Endothelial cell of hepatic sinusoid (primary cell): ENCODE measurements at regions not wholly inside any gene's neighbourhood (a gene's known extent, or its start where the extent isn't known, plus 50 kb on each side); places are given as distances from the start of the nearest gene placed in this dataset.
"Not testable (repeated sequence)": the region's sequence is repeated elsewhere in the genome, so short reads cannot be mapped to it uniquely, and the experiment has no call there.

Experiments
- in situ Hi-C: cut with HindIII; loops from 2 replicates; pipeline ENCODE4 v1.10.0; 2017; ENCODE audit warnings: low sequenced_read_pairs

DNA sequence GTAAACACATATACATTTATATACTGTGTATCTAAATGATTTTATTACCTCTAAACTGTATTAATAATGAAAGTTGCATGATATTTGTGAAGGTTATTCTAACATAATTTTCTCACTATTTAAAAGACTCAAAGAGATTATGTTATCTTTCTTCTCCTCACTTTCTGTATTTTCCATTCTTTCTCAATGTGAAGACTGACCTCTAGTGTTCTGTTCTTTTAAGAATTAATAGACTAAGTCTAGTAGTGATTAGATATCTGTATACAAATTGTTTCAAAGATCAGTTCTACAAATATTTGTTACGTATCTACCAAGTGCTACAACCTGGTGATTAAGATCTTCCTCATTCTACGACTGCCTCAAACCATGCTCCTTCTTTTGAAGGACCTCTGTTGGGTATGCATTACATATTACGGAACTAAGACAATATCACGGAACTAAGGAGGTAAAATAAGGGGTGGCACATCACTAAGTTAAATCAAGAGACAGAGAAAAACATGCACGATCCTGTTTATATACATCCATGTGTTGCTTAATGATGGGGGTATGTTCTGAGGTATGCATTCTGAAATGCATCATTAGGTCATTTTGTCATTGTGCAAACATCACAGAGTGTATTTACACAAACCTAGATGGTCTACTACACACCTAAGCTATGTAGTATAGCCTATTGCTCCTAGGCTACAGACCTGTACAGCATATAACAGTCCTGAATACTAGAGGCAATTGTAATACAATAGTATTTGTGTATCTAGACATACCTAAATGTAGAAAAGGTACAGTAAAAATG lies 161.5 kb upstream of the KBTBD8 start:
- in situ Hi-C loops: no loop called here

DNA sequence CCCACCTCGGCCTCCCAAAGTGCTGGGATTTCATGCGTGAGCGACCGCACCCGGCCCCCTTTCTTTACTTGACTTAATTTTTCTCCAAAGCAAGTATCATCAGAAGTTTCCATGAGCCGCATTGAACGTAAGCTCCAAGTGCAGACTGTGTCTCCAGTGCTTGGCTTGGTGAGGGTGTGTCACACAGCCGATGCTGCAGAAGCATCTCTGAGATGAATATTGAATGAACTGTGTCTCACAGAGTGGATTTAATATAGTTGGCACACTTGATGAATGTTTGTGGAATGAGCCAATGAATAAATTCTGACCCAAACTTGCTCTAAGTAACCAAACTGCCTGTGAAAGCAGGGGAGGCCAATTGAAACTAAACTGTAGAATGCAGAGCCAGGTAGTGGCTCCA lies 159.4 kb upstream of the KBTBD8 start:
- in situ Hi-C loops: no loop called here

DNA sequence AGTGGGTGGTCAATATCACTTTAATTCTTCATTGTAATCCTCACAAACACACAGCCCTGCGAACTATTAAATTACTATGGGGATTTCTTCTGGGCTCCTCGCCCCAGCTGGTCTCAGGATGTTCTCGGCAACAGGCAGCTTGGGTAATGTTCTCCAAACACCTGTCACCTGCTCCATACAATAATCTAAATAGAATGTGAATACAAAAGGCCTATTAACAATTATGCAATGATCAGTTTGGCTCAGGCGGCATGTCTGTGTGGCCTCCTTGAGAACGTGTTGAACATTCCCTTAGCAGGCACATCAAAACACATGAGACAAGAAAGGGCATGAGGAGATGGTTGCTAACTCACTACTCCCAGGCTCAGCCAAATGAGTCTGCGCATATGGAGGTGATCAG lies 158.6 kb upstream of the KBTBD8 start:
- in situ Hi-C loops: no loop called here

DNA sequence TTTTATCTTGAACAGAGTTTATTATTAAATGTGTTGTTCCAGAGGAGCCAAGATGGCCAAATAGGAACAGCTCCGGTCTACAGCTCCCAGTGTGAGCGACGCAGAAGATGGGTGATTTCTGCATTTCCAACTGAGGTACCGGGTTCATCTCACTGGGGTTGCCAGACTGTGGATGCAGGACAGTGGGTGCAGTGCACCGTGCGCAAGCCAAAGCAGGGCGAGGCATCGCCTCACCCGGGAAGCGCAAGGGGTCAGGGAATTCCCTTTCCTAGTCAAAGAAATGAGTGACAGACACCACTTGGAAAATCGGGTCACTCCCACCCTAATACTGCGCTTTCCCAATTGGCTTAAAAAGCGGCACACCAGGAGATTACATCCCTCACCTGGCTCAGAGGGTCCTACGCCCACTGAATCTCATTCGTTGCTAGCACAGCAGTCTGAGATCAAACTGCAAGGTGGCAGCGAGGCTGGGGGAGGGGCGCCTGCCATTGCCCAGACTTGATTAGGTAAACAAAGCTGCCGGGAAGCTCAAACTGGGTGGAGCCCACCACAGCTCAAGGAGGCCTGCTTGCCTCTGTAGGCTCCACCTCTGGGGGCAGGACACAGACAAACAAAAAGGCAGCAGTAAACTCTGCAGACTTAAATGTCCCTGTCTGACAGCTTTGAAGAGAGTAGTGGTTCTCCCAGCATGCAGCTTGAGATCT lies 155.2 kb upstream of the KBTBD8 start:
- in situ Hi-C loops: not testable (repeated sequence)

DNA sequence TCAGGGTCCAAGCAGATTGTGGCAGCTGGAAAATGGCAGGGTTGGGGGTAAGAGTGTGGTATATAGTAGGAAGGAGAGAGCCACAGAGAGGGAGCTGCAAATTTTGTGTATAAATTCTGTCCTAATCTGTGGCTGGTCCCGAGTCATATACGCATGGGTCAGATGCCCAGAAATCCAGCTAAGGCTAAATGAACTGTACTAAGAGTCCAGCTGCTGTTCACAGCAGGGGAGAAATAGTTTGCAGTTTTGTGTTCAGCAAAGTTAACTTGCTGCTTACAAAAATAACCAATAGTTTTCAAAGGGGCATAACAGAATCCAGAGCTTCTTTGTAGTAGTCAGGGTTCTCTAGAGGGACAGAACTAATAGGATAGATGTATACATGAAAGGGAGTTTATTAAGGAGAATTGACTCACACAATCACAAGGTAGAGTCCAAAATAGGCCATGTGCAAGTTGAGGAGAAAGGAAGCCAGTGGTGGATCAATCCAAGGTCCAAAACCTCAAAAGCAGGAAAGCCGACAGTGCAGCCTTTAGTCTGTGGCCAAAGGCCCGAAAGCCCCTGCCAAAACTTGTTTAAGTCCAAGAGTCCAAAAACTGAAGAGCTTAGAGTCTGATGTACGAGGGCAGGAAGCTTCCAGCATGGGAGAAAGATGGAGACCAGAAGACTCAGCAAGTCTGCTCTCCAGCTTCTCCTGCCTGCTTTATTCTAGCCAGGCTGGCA lies 146.1 kb upstream of the KBTBD8 start:
- in situ Hi-C loops: no loop called here

DNA sequence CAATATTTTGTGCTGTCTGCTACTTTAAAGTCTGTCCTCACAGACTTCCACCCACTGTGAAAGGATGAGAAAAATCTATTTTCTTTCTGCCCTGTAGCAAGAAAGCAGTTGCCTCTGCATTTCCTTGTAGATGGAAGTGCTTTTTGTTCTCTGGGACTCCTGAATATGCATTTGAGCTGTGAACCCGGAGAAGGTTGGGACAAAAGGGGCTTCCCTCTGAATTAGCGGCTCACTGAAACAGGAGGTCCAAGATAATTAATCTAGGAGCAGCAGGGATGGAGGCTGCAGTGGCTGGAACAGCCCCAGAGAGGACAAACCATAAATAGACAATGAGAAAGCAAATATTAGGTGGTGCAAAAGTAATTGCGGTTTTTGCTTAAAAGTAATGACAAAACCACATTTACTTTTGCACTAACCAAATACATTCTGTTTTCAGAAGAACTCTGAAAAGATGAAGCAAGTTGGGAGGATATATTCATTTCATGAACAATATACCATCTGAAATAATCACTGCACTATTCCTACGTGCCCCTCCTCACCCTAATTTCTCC lies 143.4 kb upstream of the KBTBD8 start:
- in situ Hi-C loops: no loop called here

DNA sequence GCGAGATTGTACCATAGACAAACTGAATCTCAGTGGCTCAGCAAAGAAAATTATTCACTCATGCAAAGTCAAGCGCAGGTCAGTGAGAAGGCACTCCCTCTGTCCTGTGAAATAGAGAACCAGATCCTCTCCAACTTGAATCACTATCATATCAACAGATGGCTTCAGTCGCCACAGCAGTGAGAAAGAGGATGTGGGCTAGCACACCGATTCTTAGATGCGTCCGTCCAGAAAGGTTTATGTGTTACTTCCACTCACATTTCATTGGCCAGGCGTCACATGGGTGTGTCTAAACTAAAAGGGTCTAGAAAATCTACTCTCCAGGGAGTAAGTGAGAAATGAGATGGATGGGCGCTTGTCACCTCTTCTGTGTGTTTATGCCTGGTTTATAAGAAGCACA lies 141.6 kb upstream of the KBTBD8 start:
- in situ Hi-C loops: no loop called here

DNA sequence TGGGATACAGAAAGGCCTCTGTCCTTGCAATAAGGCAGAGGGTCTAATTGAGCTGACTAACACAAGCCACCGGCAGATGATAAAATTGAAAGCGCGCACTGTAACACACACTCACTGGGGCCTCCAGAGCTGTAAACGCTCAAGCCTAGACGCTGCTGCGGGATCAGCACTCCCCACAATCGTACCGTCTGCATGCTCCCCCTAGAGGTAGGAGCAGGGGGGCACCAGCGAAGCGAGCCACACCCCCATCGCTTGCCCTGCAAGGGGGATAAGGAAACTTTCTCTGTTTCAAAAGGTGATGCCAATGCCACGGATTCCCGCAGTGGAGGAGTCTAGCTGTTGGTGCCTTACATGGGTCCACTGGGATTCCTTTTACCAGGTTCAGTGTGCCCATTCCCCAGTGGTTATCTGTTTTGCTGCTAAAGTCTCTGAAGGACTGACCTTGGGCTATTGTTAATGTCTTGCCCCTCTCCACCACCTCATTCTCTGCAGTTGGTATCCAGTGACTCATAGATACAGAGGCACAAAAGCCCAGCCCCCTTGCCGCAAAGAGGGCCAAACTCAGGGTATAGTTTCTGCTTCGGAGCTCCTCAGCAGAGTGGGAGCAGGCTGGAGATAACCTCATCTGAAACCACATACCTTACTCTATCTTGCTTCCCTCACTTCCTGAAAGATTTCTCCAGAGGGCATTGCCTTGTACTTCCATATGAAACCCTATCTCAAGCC lies 139.3 kb upstream of the KBTBD8 start:
- in situ Hi-C loops: no loop called here

DNA sequence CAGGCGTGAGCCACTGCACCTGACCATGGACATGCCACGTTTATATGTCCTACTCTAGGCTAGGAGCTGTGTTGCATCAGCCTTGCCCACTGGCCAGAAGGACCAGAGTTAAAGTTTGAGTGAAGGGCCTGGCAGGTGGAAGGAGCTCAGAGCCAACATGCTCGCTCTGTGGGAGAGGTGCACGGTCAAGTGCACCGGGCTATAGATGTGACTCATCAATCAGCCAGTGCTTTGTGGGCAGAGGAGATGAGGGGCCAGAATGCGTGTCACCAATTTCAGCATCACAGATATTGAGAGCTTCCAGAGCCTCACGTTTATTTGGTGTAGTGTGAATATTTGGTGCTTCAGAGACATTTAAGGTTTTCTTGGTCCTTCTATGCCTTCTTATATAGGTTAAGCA lies 137.3 kb upstream of the KBTBD8 start:
- in situ Hi-C loops: no loop called here

DNA sequence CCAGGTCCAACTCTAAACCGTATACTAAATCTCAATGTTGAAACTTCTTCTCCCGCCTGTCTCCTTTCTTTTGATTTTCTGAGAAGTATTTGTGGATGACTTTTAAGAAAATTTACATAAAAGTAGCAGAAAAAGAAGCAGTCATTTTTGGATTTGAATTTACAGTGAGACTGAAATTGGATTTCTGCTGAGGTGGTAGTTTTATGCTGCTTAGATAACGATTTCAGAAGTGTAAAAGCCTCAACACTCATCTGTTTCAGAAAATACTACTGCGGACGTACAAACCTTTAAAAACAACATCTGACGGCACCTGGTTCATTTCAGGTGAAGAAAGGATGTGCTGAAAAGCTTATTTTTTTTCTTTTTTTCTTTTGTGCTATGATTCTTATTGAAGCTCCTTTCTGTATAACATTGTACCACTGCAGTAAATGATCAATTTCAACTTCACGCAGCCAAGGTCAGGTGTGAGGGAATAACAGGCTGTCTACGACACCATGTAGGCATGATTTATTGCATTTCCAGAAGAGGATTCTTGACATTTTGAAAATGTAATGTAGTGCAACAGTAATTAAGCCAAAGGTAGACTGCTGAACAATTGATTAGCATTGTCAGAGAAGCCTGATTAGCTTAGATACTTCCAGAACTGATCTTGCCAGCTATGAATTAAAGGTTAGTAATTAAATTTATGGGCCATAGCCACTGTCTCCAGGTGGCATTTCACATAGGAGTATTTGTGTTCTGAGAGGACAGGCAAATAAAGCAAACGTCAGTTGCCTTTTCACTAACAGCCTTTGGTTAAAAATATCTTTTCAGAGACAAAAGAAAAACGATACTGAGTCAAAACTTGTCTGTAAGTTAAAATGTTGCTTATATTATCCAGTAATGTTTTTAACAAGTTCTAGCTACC lies 134.6 kb upstream of the KBTBD8 start:
- in situ Hi-C loops: no loop called here

DNA sequence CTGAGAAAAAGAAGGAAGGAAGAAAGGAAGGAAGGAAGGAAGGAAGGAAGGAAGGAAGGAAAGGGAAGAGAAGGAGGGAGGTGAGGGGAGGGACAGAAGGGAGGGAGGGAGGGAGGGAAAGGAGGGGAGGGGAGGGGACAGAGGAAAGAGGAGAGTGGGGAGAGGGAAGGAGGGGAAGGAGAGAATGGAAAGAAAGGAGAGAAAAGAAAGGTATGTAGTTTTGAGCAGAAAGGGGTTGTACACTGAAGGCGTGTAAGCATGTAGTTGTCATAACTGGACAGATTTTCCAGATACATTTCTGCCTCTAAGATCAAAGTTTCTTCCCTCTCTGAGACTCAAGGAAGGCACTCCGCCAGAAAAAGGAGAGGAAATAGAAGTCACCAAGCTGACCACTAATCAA lies 113.4 kb upstream of the KBTBD8 start:
- in situ Hi-C loops: no loop called here

DNA sequence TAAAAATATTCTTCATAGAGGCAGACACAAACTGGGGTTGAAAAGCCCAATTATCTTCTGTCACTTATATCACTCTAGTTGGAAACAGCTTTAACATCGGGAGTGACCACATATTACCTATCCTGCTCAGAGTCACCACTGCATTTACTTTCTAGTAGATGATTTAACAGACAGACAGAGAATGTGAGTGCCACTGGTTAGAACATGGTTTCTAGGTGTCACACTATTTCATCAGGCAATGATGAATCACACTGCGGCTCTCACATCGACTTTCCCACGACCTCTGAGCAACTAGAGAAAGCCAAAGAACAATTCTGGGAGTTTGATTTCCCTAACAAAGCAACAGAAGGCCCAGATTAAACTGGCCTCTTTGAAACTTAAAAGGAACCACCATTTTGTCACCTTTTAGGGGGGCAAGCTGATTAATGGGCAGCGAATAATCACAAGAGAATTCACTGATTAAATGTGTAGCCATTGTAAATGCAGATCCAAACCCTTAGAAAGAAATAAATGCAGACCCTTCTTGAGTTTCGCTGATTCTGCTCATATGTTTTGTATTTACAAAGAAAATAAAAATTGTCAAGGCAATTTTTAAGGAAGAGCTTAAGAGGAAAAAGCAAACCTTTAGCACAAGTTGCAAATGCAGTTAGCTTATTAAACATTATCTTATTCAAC lies 112.6 kb upstream of the KBTBD8 start:
- in situ Hi-C loops: no loop called here

DNA sequence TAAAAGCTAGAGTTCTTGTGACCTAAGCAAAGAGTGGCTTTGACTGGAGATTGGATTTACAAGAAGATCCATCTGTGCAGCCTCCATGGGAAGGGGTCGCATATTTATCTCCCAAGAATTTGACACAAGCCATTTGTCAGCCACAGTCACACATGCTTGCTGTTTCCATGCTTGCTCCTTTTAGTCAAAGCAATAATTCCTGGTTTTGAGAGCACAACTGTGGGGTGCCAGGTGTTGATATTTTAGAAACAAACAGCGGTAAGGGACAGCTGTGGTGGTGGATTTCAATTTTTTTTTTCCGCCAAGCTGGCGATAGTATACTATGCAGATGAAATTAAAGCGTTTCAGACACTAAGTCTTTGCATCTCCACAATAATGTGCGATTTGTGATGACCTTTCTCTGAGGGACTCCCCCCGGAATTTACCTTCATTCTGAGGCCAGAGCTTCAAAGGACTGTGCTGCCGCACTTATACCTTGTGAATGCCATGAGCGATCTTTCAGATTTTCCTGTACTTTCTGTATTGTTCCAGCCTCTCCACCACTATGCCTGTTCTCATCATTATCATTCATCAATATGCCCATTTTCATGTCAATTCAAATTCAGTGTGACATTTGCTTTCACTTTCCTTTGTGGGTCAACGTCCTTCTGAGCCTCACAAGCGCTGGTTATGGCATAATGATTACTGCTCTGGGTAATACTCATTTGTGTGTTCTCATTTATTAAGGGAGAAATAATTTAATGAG lies 108.2 kb upstream of the KBTBD8 start:
- in situ Hi-C loops: no loop called here

DNA sequence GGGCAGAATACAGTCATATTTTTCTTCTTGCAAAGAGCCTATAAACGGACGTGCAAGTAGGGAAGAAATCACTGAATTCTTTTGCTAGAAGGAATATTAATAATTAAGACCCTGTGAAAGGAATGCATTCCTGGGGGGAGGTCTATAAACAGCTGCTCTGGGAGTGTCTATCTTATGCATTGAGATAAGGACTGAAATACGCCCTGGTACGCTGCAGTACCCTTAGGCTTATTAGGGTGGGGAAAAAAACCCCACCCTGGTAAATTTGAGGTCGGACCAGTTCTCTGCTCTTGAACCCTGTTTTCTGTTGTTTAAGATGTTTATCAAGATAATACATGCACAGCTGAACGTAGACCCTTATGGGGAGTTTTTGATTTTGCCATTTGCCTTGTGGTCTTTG lies 100.0 kb upstream of the KBTBD8 start:
- in situ Hi-C loops: no loop called here

DNA sequence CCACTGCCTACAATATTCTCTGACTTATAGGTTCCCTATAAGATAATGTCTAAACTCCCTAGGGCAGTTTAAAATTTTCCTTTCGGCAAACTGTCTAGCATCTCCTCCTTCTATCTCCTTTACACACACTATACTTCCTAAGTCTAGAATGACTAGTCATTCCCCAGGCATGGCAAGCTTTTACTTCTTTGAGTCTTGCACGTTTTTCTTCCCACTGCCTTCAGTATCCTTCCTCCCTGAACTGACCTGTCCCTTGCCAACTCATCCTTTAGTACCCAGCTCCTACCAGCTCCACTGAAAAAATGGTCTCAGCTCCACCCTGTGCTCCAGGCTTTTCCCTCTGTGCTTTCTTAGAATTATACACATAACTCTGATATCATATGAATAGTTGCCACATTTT lies 93.8 kb upstream of the KBTBD8 start:
- in situ Hi-C loops: no loop called here

DNA sequence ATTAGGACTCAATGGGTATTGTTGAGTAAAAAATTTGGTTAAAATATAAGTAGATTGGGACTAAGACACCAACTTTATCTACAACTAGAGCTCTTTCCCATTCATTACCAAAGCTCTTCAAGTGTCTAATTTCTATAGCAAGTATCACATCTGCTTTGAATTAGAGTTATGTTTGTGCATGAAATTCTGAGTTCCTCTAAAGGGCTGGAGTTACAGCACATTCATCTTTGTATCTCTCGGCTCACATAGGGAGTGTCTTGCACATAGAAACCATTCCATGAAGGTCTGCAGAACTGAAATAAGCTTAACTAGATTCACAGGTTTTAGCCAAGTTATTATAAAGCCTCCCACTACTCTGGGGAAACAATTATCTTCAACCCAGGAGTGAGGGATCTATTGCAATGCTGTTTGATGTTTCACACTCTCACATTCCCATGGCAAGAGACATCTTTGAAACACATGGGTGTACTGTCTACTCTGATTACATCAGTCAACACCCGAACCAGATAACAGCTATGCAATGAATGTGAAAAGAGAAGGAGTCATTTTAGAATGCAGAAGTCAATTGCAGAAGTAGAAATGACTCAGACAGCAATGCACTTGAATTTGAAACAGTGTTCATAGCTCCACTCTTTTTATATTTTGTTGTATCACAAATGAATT lies 93.1 kb upstream of the KBTBD8 start:
- in situ Hi-C loops: no loop called here

DNA sequence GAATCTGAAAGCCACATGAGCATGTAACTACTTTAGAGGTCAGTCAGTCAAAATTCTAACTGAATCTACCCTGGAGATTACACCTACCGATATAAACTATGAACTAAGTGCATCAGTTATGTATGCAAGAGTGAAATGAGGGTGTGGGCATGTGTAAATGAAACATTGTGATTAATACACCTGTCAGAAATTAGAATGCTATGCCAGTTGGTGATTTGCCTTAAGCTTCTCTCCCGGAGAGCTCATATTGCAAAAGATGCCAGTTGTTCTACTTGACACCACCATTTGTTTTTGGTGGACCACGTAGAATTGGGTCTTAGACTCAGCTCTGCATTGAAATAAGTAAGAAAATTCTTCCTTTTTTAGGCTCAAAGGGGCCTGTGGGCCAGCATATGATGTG lies 91.0 kb upstream of the KBTBD8 start:
- in situ Hi-C loops: no loop called here
